CD8-positive, alpha-beta memory T cell (primary cell): ENCODE measurements at regions not wholly inside any gene's neighbourhood (a gene's known extent, or its start where the extent isn't known, plus 50 kb on each side); places are given as distances from the start of the nearest gene placed in this dataset.

Experiments
- CTCF ChIA-PET: fragments of 350-600 bp; sonication (Branson Sonifier 250); formaldehyde crosslinking; loops from one replicate; lab custom pipeline; 2021; ENCODE audit warnings: antibody characterized with exemption; lab: Charles Lee
- POLR2A ChIA-PET: fragments of 350-600 bp; sonication (Branson Sonifier 250); formaldehyde crosslinking; loops from one replicate; lab custom pipeline; 2021; ENCODE audit warnings: antibody characterized with exemption; lab: Charles Lee
- DNase-seq, 5 donors: peaks; one replicate each; pipeline versions ENCODE4 v3.0.0 to v3.0.0-alpha.2; 2020 to 2022; ENCODE audit warnings: mixed read lengths in 1 of 5
- H3K27ac ChIP-seq: one replicate; pipeline ENCODE4 v1.7.0; 2013; ENCODE audit warnings: low read depth, mild to moderate bottlenecking, low read length, moderate library complexity
- H3K27me3 ChIP-seq: 2 replicates; pipeline ENCODE4 v1.7.0; 2013; ENCODE audit warnings: low read length, mild to moderate bottlenecking; ENCODE audit not compliant: insufficient read depth, poor library complexity, severe bottlenecking
- H3K36me3 ChIP-seq: 2 replicates; pipeline ENCODE4 v1.7.0; 2013; ENCODE audit warnings: mild to moderate bottlenecking, low read length, moderate library complexity; ENCODE audit not compliant: insufficient read depth
- H3K4me1 ChIP-seq: 2 replicates; pipeline ENCODE4 v1.7.0; 2013; ENCODE audit warnings: mild to moderate bottlenecking, low read length, moderate library complexity; ENCODE audit not compliant: insufficient read depth
- H3K4me3 ChIP-seq: 2 replicates; pipeline ENCODE4 v1.7.0; 2013; ENCODE audit warnings: mild to moderate bottlenecking, low read length
- H3K9me3 ChIP-seq: 2 replicates; pipeline ENCODE4 v1.7.0; 2013; ENCODE audit warnings: mild to moderate bottlenecking, low read length
- H3K27ac Mint-ChIP-seq, 8 donors: one replicate each; pipeline ENCODE4 v1.8.0; 2020 to 2021; ENCODE audit warnings: mixed read lengths in 8 of 8, mild to moderate bottlenecking in 6 of 8, inconsistent platforms in 3 of 8, moderate library complexity in 3 of 8
- H3K27me3 Mint-ChIP-seq, 2 donors: one replicate each; pipeline ENCODE4 v1.8.0; 2020 to 2021; ENCODE audit warnings: mixed read lengths in 2 of 2, mild to moderate bottlenecking in 1 of 2, moderate library complexity in 1 of 2
- H3K36me3 Mint-ChIP-seq, 3 donors: one replicate each; pipeline ENCODE4 v1.8.0; 2020 to 2021; ENCODE audit warnings: mixed read lengths in 3 of 3, inconsistent platforms in 1 of 3, mild to moderate bottlenecking in 1 of 3
- H3K4me1 Mint-ChIP-seq, 3 donors: one replicate each; pipeline ENCODE4 v1.8.0; 2020 to 2021; ENCODE audit warnings: mixed read lengths in 3 of 3, inconsistent platforms in 1 of 3, mild to moderate bottlenecking in 1 of 3
- H3K4me3 Mint-ChIP-seq, 7 donors: one replicate each; pipeline ENCODE4 v1.8.0; 2020 to 2021; ENCODE audit warnings: mixed read lengths in 7 of 7, mild to moderate bottlenecking in 6 of 7, moderate library complexity in 4 of 7, inconsistent platforms in 2 of 7
- H3K9me3 Mint-ChIP-seq, 5 donors: one replicate each; pipeline ENCODE4 v1.8.0; 2020 to 2022; ENCODE audit warnings: mixed read lengths in 5 of 5, mild to moderate bottlenecking in 3 of 5, moderate library complexity in 2 of 5, inconsistent platforms in 1 of 5

DNA sequence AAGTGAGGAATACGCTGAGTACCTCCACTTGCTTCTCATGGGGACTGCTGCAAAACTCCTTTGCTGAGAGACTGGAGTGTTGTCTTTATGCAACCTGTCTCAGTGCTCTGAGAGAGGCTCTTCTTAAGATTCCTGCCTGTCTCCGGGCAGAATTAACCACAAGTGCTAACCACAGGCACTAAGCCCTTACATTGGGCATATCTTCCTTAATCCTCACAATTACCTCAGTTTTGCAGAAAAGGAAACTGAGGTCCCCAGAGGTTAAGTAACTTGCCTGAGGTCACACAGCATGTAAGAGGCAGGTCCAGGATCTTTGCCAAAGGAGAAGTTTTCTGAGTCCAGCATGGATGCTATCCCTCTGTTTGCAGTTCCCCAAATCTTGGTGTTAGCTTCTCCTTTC is 86.0 kb downstream of the GP2 start:
- Mint-ChIP-seq H3K36me3 (no peaks in the 10 kb centered on the region), H3K4me1 (no peaks in the 10 kb centered on the region), H3K9me3 (peaks cover 0 to 4% (median 0%) of the 10 kb centered on the region in 5 donors), H3K4me3 (no peak overlapping the region), H3K27ac (no peak overlapping the region), H3K27me3 (peaks cover 3 to 4% of the 10 kb centered on the region in 2 donors)
- no peaks in the 10 kb centered on the region for H3K9me3 ChIP-seq
- POLR2A ChIA-PET: no interaction called here
- no peak for DNase-seq
- no peak overlapping the region for H3K4me3 ChIP-seq
- no peaks in the 10 kb centered on the region for H3K27me3 ChIP-seq
- H3K36me3 ChIP-seq: no peaks in the 10 kb centered on the region
- no peak overlapping the region for H3K27ac ChIP-seq
- CTCF ChIA-PET: no interaction called here
- H3K4me1 ChIP-seq: no peaks in the 10 kb centered on the region

DNA sequence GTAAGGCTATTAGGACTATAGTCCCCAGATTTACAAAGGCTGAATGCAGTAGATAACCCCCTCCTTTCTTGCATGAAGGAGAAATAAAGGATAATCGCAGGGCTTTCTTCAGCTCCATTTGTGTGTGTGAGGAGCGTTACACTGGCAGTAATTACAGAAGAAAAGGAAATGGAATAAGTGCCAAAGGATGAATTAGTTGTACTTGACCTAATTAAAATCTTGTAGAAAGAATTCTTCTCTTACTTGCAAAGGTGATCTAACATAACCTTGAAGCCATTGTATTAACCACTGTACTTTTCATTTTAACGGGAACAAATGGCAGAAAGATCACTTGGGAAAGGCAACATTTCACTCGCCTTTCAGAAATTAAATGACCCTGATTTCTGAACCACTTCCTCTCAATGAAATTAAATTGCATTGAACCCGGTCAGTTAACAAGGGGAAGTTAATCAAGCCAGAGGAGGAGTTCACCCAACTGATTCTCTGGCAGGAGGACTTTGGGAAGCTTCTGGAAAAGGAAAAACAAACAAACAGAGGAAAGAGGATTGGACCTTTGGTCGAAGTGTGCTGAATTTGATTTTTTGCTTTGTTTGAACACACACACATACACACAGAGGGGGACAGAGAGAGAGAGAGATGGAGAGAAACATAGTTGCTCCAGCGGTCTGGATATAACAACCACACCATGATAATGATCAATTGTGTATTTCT is 90.6 kb downstream of the GP2 start:
- ChIA-PET CTCF (no interaction called here), POLR2A (no interaction called here)
- Histone ChIP-seq H3K36me3 (no peaks in the 10 kb centered on the region), H3K27me3 (no peaks in the 10 kb centered on the region), H3K4me3 (no peak overlapping the region), H3K27ac (no peak overlapping the region), H3K9me3 (no peaks in the 10 kb centered on the region), H3K4me1 (no peaks in the 10 kb centered on the region)
- Mint-ChIP-seq H3K27me3 (peaks cover 3 to 4% of the 10 kb centered on the region in 2 donors), H3K4me3 (no peak overlapping the region), H3K36me3 (no peaks in the 10 kb centered on the region), H3K27ac (peak overlapping the region in 1 of 8 donors; percentile 80), H3K4me1 (no peaks in the 10 kb centered on the region), H3K9me3 (peaks cover 0 to 6% (median 0%) of the 10 kb centered on the region in 5 donors)
- no peak for DNase-seq

DNA sequence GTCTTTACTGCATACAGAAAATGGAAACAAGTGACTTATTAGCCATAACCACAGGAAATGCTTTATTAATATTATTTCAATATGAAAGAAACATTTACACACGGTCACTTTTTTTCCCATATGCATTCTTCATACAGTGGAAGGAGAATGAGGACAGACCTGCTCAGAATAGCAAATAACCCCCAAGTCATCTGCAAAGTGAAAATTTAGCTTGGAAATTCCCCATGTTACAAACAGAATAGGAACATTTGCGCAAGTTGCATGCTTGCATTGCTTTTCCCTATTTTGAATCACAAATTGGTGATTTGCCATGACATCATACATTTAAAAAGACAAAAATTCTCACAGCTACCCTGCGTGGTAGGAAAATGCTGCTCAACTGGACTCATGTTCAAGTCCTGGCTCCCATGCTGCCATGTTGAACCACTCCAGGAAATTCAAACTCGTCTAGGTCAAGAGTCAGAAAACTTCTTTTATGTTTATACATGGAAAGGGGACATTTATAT is 102.0 kb downstream of the GP2 start:
- Mint-ChIP-seq H3K36me3 (peaks cover 0 to 1% (median 0%) of the 10 kb centered on the region in 3 donors), H3K4me3 (no peak overlapping the region), H3K27me3 (peaks cover 4% of the 10 kb centered on the region in 2 donors), H3K9me3 (peaks cover 0 to 8% (median 0%) of the 10 kb centered on the region in 5 donors), H3K4me1 (no peaks in the 10 kb centered on the region), H3K27ac (no peak overlapping the region)
- H3K27ac ChIP-seq: no peak overlapping the region
- ChIA-PET POLR2A (no interaction called here), CTCF (no interaction called here)
- no peak overlapping the region for H3K4me3 ChIP-seq
- no peaks in the 10 kb centered on the region for H3K4me1 ChIP-seq
- DNase-seq: no peak
- no peaks in the 10 kb centered on the region for H3K9me3 ChIP-seq
- H3K36me3 ChIP-seq: no peaks in the 10 kb centered on the region
- H3K27me3 ChIP-seq: no peaks in the 10 kb centered on the region

DNA sequence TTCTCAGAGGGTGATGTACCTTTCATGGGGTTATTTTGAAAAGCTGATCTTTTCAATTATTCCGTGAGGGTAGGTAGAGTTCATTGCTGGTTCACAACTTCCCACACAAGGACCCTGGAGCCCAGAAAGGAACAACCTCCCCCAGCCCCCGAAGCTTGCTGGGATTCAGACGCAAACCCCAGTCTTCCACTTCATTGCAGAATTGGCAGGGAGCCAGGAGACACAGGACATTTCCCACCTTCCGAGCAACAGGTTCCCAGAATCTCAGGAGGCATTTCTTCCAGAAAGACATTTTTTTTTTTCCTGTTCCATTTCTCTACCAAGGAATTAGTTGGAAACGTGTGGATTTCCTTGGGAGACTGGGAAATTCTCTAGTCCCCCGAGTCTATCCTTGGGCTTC is 106.1 kb downstream of the GP2 start:
- no peak overlapping the region for H3K4me3 Mint-ChIP-seq
- POLR2A ChIA-PET: no interaction called here
- no peak for DNase-seq
- H3K9me3 Mint-ChIP-seq: peaks cover 0 to 10% (median 4%) of the 10 kb centered on the region in 5 donors
- Histone ChIP-seq H3K4me3 (no peak overlapping the region), H3K36me3 (no peaks in the 10 kb centered on the region), H3K4me1 (no peaks in the 10 kb centered on the region), H3K9me3 (no peaks in the 10 kb centered on the region), H3K27ac (no peak overlapping the region), H3K27me3 (no peaks in the 10 kb centered on the region)
- no peak overlapping the region for H3K27ac Mint-ChIP-seq
- H3K4me1 Mint-ChIP-seq: no peaks in the 10 kb centered on the region
- CTCF ChIA-PET: no interaction called here
- peaks cover 0 to 1% (median 0%) of the 10 kb centered on the region in 3 donors for H3K36me3 Mint-ChIP-seq
- H3K27me3 Mint-ChIP-seq: peaks cover 4 to 8% of the 10 kb centered on the region in 2 donors

DNA sequence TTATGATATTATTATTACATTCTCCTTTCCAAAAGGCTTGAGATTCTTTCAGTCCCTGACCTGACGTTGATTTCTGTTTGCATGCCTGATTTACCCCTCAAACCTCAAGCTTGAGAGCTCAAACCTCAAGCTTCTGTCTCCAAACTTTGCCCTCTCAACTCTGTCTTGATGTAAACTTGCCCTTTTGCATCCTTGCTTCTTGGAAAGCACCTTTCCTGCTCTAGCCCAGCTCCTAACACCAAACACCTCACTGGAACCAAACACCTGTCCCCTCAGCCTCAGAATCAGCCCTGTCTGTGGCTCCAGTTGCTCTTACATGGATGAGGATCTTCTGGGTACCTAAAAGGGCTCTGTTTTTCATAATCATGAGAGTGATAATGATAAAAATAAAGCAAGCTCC is 109.2 kb downstream of the GP2 start:
- Mint-ChIP-seq H3K9me3 (peaks cover 3 to 7% (median 4%) of the 10 kb centered on the region in 5 donors), H3K27me3 (peaks cover 4 to 8% of the 10 kb centered on the region in 2 donors), H3K27ac (no peak overlapping the region), H3K36me3 (peaks cover 0 to 1% (median 0%) of the 10 kb centered on the region in 3 donors), H3K4me1 (no peaks in the 10 kb centered on the region), H3K4me3 (no peak overlapping the region)
- no peaks in the 10 kb centered on the region for H3K9me3 ChIP-seq
- H3K4me3 ChIP-seq: no peak overlapping the region
- ChIA-PET POLR2A (no interaction called here), CTCF (no interaction called here)
- no peak overlapping the region for H3K27ac ChIP-seq
- no peaks in the 10 kb centered on the region for H3K36me3 ChIP-seq
- H3K27me3 ChIP-seq: no peaks in the 10 kb centered on the region
- DNase-seq: no peak
- no peaks in the 10 kb centered on the region for H3K4me1 ChIP-seq

DNA sequence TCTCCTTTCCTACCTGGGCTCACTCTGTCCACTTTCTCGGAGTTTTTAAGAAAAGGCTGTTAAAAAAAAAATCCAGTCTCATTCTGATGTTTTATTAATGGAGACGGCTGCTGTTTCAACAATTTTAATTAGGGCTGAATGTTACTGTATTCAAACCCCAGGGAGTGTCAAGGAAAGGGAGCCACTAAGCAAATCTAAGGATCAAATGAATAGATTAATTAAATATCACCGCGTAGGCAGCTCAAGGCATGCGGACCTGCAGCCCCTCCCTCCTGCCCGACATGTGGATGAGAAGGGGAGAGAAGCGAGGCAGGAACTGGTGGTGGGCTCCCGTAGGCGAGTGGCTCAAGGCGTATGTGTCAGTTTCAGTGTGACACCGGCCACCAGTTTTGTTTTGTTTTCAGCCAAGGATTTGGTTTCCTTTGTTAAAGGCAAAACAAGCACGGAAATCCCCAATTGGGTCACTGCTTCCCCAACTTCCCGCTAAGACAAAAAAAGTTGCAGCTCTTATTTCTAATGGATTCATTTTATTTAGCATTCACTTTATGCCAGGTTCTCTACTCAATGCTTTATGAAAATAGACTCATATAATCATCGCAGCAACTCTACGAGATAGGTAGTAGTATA is 110.6 kb downstream of the GP2 start:
- H3K27me3 Mint-ChIP-seq: peaks cover 0 to 8% of the 10 kb centered on the region in 2 donors
- no peaks in the 10 kb centered on the region for H3K36me3 Mint-ChIP-seq

DNA sequence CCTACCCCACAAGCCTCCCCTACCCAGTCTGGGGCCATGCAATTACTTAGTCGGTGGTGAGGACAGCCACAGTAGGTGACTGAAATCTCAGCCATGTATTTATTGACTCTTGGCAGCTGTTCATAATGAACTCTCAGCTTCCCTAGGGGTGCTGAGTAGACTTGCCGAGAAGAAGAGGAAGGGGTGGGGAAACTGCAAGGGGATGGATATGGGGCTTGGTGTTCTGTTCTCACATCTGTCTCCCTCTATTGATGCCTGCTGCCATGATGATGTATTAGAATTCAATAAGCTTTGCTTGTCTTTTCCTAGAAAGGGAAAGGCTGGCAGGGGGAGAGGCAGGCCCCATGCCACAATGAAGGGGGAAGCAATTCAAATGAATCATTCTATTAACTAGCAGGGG is 112.9 kb downstream of the GP2 start:
- Histone ChIP-seq H3K27me3 (no peaks in the 10 kb centered on the region), H3K36me3 (no peaks in the 10 kb centered on the region), H3K4me1 (no peaks in the 10 kb centered on the region), H3K4me3 (no peak overlapping the region), H3K9me3 (no peaks in the 10 kb centered on the region), H3K27ac (no peak overlapping the region)
- Mint-ChIP-seq H3K4me1 (no peaks in the 10 kb centered on the region), H3K27me3 (peaks cover 0 to 3% of the 10 kb centered on the region in 2 donors), H3K36me3 (no peaks in the 10 kb centered on the region), H3K4me3 (no peak overlapping the region), H3K27ac (no peak overlapping the region), H3K9me3 (peaks cover 0 to 8% (median 4%) of the 10 kb centered on the region in 5 donors)
- ChIA-PET POLR2A (no interaction called here), CTCF (no interaction called here)
- DNase-seq: no peak

More for the DNA sequence above, 110.6 kb downstream of the GP2 start:
- H3K4me1 Mint-ChIP-seq: no peaks in the 10 kb centered on the region
- POLR2A ChIA-PET: no interaction called here
- Histone ChIP-seq H3K36me3 (no peaks in the 10 kb centered on the region), H3K27ac (no peak overlapping the region), H3K4me1 (no peaks in the 10 kb centered on the region), H3K27me3 (no peaks in the 10 kb centered on the region), H3K9me3 (no peaks in the 10 kb centered on the region), H3K4me3 (no peak overlapping the region)
- peaks cover 3 to 8% (median 4%) of the 10 kb centered on the region in 5 donors for H3K9me3 Mint-ChIP-seq
- H3K4me3 Mint-ChIP-seq: no peak overlapping the region
- no peak for DNase-seq
- no peak overlapping the region for H3K27ac Mint-ChIP-seq
- CTCF ChIA-PET: no interaction called here

DNA sequence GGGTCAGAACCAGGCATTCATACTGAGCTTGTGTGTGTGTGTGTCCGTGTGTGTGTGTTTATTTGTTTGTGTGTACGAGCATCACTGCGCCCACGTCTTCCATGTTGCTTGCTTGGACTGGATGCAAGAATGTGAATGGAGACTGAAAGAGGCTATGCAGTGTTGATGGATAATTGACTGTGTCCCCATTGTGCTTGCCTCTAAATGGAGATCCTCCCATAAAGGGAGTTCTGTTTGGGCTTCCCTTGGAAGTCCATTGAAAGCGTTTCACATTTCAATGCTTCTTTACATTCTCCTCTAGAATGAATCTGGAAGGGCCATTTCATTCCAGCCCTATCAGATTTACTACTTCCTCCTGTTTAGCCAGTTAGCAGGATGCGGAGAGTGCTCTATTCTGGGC is 124.0 kb downstream of the GP2 start:
- H3K9me3 Mint-ChIP-seq: peaks cover 0 to 2% (median 0%) of the 10 kb centered on the region in 5 donors
- Histone ChIP-seq H3K27ac (no peak overlapping the region), H3K36me3 (no peaks in the 10 kb centered on the region), H3K9me3 (no peaks in the 10 kb centered on the region), H3K27me3 (no peaks in the 10 kb centered on the region), H3K4me3 (no peak overlapping the region), H3K4me1 (no peaks in the 10 kb centered on the region)
- no peaks in the 10 kb centered on the region for H3K36me3 Mint-ChIP-seq
- ChIA-PET CTCF (no interaction called here), POLR2A (no interaction called here)
- no peaks in the 10 kb centered on the region for H3K4me1 Mint-ChIP-seq
- H3K4me3 Mint-ChIP-seq: no peak overlapping the region
- H3K27me3 Mint-ChIP-seq: peaks cover 3 to 5% of the 10 kb centered on the region in 2 donors
- no peak for DNase-seq
- H3K27ac Mint-ChIP-seq: no peak overlapping the region
